ENCODE measurements at regions not wholly inside any gene's neighbourhood (a gene's known extent, or its start where the extent isn't known, plus 50 kb on each side); places are given as distances from the start of the nearest gene placed in this dataset.

DNA sequence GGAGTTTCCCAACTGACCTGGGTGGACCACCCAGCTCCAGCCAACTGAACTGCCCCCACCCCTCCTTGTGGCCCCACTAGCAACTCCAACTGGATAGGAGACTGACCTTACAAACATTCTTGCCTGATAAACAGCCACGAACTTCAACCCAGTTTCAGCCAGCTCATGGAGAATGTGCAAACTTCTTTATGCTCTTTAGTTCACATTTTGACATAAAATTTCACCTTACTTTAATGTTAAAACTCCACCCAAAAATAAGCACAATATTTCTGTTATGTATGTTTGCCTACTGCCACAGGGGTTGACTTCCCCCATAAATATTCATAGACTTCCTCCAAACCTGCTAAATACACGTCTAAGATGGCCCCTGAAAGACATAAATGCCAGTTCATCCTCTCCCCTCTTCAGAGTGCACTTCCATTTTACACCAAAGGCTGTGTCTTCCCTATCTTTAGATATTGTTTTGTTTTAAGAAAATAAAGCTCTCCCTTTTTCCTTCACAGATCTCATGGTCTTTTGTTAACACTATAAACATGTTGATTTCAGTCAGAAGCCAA lies 643.7 kb downstream of the EPM2A start:
- TF ChIP-seq, protein P1, sequence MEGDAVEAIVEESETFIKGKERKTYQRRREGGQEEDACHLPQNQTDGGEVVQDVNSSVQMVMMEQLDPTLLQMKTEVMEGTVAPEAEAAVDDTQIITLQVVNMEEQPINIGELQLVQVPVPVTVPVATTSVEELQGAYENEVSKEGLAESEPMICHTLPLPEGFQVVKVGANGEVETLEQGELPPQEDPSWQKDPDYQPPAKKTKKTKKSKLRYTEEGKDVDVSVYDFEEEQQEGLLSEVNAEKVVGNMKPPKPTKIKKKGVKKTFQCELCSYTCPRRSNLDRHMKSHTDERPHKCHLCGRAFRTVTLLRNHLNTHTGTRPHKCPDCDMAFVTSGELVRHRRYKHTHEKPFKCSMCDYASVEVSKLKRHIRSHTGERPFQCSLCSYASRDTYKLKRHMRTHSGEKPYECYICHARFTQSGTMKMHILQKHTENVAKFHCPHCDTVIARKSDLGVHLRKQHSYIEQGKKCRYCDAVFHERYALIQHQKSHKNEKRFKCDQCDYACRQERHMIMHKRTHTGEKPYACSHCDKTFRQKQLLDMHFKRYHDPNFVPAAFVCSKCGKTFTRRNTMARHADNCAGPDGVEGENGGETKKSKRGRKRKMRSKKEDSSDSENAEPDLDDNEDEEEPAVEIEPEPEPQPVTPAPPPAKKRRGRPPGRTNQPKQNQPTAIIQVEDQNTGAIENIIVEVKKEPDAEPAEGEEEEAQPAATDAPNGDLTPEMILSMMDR (IDR thresholded peaks at IDR 0.05), result no peak
- TF ChIP-seq POLR2A (IDR thresholded peaks at IDR 0.05), result no peak

Measured in suprapubic skin (tissue), 3 donors.